Erythroblast (primary cell): ENCODE measurements at regions not wholly inside any gene's neighbourhood (a gene's known extent, or its start where the extent isn't known, plus 50 kb on each side); places are given as distances from the start of the nearest gene placed in this dataset.

Source experiments
- GATA1 ChIP-seq: IDR thresholded peaks from 2 replicates; pipeline ENCODE4 v1.6.1; 2011; ENCODE audit warnings: low read depth, mild to moderate bottlenecking, control low read depth, low read length, moderate library complexity
- POLR2A ChIP-seq: IDR thresholded peaks from 2 replicates; pipeline ENCODE4 v1.6.1; 2011; ENCODE audit warnings: mild to moderate bottlenecking, low read length

DNA sequence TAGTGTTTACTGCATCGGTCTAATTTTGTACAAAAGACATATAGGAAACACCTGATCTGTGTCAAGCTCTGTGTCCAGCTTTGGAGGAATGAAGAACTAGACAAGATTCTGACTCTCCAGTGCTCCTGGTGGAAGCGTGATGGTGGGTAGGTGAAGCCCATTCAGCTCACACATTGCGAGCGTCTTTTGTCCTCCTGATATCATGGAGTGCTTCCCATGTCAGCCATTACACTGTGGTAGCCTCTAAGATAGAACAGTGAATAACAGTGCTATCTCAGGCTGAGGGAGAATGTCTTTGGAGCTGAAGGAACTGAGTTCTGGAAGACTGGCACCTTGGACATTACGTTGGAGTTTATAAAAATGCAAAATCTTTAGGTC, 350.2 kb downstream of the CYRIA start:
- TF ChIP-seq POLR2A: no peak
- TF ChIP-seq GATA1: no peak
